ENCODE measurements at regions not wholly inside any gene's neighbourhood (a gene's known extent, or its start where the extent isn't known, plus 50 kb on each side); places are given as distances from the start of the nearest gene placed in this dataset.
A peak's percentile ranks its signal among the peaks of the same experiment; 100 is the strongest.
"Not testable (repeated sequence)": the region's sequence is repeated elsewhere in the genome, so short reads cannot be mapped to it uniquely, and the experiment has no call there.

DNA sequence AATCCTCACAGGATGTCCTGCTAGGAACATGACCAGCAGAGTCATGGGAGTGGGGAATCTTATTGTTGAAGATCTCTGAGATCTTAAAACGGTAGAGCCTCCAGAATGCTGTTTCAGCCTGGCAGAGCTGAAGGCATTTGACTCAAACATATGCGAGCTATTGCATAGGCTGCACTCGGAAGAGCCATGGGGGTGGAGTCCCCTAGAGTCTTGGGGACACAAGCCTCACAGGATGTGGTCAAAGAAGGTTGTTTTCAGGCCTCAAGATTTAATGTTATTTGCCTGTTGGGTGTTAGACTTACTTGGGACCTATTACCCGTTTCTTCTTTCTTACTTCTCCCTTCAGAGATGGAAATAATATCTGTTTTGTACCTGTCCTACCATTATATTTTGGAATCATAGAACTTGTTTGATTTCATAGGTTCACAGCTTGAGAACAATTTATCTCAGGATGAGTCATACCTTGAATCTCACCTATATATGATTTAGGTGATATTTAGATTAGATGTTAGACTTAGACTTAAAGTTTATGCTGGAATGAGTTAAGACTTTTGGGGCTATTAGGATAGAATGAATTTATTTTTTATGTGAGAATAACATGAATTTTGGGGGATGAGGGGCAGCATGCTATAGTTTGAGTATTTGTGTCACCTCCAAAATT is 172.2 kb upstream of the ATP2B1 start:
- DNase-seq (ENCODE audit: low spot score), result no peak

DNA sequence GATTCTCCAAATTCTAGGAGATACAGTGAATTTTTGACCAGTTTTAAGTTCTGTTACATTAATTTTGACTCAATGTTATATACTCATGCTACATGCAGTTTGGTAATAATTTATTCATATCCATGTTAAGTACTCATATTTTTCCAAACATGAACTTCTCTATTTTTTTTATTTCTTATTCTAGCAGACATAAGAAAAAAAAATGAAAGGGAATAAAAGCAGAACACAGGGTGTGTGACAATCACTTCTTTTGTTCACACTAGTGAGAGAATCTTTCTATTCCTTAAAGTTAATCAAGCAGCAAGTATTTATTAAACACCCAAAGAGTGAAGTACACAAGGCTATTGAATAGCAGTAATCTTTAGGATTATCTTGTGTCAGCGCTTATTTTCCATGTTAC is 171.1 kb upstream of the ATP2B1 start:
- DNase-seq (ENCODE audit: low spot score), result no peak

- DNase-seq (ENCODE audit: low spot score), result no peak
These were observed 170.3 kb upstream of the ATP2B1 start for GRCh38 chr12:89878950-89879349.

DNA sequence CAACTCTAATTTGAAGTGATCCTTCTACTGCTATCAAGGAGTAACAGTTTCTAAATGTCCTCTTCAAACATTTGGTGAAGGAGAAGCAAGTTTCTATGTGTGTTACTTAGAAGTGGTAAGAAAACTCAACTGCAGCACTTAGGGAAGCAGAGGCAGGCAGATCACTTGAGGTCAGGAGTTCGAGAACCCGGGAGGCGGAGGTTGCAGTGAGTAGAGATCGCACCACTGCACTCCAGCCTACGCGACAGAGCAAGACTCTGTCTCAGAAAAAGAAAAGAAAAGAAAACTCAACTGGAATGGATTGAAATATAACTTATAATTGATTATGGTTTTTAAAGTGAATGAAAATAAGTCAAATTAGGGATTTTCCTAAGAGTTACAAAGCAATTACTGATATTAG is 169.7 kb upstream of the ATP2B1 start:
- DNase-seq (ENCODE audit: low spot score), result no peak

DNA sequence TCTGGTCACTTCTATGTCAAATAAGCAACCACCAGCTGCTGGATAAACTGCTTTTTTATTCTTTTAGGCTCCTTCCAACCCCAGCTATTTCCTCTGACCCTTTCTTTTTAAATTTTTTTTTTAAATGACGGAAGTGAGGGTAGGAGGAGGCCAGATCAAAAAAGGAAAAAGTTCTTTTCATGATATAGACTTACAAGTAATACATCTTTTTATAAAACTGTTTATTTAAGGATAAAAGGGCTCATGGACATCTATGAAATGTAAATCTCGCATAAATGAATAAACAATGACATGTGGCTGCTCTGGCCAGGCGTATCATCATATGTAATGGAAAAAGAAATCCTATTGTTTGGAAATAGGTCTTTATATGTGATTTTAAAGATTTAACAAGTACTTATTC is 169.0 kb upstream of the ATP2B1 start:
- no peak for DNase-seq (ENCODE audit: low spot score)

- no peak for DNase-seq (ENCODE audit: low spot score)
These were observed 168.5 kb upstream of the ATP2B1 start for GRCh38 chr12:89877136-89877535.

DNA sequence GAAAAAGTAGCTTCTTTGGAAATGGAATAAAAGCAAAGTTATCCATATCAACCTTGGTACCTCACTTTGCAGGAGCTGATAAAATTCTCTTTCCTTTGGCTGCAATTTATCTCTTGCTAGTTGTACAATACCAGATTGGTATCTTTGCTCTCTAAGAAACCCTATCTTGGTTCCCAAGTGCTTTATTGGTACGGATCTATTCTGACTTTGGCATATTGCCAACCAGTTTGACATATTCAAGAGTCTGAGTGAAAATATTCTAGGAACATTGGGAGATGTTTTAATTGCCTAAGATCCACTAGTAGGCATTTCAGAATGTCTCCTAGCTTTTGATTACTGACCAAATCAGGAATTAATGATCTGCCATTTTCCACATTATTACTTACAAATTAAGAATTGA is 167.2 kb upstream of the ATP2B1 start:
- no peak for DNase-seq (ENCODE audit: low spot score)

- no peak for DNase-seq (ENCODE audit: low spot score)
These were observed 166.6 kb upstream of the ATP2B1 start for GRCh38 chr12:89875225-89875624.

GRCh38 chr12:89874146-89874545 is 165.5 kb upstream of the ATP2B1 start:
- no peak for DNase-seq (ENCODE audit: low spot score)

DNA sequence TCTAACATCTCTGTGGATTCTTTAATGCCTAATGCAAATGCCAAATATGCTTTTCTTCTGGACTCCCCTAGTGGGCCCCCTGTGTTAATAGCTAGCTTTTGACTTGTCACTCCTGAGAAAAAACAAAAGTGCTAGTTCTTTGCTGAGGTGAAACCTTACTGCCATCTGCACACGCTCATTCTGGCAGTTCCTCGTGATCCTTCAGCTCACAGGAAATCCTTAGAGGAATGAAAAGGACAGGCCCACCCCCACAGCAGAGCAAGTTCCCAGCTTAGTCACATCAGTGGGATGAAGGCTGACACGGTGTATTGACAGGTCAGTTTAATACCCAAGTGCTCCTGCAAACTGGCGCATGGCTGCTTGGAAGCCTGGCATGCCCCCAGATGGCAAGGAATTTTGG is 165.1 kb upstream of the ATP2B1 start:
- DNase-seq (ENCODE audit: low spot score), result no peak

- DNase-seq (ENCODE audit: low spot score), result no peak
These were observed 164.4 kb upstream of the ATP2B1 start for GRCh38 chr12:89872922-89873630.

DNA sequence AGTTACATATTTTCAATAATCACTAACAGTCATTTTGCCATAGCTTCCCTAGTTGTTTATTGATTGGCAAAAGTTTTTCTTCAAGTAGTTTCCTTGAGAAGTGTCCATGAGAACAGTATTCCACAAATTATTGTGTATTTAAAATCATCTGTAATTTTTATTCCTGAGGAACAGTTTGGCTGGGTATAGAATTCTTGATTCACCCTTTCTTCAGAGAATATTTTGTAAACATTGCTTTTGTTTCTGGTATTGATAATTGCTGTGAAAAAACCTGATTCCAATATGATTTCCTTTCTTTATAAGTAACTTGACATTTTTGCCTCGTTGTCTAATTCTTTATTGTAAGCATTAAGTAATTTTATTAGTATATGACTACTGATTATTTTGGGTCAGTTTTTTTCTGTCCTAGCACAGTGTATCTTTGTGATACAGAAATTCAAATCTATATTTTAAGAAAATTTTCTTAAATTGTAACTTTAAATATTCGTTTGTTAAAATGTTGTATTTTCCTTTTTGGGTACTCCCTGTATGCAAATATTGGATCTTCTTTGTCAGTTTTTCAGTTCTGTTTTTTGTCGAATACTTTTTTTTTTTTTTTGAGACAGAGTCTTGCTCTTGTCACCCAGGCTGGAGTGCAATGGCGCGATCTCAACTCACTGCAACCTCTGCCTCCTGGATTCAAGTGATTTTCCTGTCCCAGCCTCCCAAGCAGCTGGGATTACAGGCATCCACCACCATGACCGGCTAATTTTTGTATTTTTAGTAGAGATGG is 162.0 kb upstream of the ATP2B1 start:
- DNase-seq (ENCODE audit: low spot score), result no peak

- DNase-seq (ENCODE audit: low spot score), result not testable (repeated sequence)
These were observed 159.0 kb upstream of the ATP2B1 start for GRCh38 chr12:89867611-89868010.

DNA sequence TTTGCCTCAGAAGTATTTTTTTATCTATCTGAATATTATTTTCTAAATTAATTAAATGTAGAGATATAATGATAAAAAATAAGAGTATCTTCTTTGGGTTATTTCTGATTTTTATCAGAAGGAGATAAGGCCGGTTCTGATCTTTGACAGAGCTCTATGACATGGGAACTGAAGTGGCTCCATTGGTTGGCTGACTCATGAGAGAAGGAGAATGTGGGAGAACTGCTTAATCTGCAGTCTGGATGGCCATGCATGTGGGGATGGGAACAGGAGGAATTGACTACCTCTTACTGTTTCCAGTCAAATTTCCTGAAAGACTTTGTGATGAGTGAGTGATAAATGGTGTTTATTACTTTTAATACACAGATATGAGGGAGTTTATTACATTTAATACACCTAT is 155.8 kb upstream of the ATP2B1 start:
- no peak for DNase-seq (ENCODE audit: low spot score)

DNA sequence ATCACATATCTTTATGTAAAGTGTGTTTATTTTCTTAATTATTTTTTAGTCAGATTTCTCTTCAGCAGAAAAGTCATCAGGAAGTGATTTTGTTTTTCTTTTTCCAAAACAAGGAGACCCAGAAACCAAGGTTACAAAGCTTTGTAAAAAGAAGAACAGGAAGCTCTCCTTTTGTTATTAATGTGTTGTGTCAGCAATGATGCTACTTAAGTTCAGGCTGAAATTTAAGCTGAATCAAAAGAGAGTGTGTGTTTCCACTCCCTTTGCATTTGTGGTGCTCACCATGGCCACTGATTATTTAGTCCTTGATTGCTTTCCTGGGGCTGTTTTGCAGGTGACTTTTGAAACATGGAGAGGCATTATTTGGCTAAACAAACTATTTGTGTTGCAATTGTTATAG is 155.3 kb upstream of the ATP2B1 start:
- no peak for DNase-seq (ENCODE audit: low spot score)

- no peak for DNase-seq (ENCODE audit: low spot score)
These were observed 154.9 kb upstream of the ATP2B1 start for GRCh38 chr12:89863493-89863938.

DNA sequence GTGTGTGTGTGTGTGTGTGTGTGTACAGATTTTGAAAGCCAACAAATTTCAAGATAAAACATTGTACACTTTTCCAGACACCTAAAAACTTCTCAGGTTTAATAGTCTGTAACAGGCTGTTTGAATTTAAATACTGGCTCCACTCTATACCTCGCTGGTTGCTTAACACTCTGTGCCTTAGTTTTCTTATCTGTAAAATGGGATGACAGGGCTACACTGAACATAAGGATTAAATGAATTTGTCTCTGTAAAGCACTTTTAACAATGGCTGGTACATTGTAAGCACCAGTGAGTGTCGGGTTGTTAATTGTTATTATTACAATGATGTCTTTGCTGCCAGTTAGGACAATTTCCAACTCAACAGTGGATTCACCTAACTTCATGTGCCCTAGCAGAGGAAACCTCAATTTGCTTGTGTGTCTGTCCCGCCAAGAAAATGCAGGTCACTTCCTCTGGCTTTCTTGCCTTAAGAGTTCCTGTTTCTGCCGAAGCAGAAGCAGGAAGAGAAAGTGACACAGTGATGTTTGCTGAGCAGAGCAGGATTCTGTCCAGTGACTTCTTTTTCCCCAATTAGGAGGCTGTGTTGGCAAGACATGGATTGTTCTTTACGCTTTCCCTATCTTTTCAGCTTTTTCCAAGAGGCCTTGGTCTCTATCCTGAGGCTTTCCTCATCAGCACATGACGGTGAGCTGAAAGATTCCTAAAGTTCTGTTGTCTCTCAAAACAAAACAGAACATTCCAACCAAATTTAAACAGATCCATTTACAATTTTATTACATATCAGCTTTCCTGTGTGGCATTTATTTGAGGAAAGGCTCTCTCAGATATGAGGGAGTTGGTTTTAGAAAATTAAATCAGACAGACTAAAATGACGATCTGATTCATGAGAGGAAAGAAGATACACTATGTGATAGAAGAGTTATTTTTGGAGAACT is 154.1 kb upstream of the ATP2B1 start:
- peak; percentile 5 for DNase-seq (ENCODE audit: low spot score)

GRCh38 chr12:89861086-89861485 is 152.4 kb upstream of the ATP2B1 start:
- DNase-seq (ENCODE audit: low spot score), result no peak

GRCh38 chr12:89859508-89860220 is 151.0 kb upstream of the ATP2B1 start:
- DNase-seq (ENCODE audit: low spot score), result peak; percentile 7

DNA sequence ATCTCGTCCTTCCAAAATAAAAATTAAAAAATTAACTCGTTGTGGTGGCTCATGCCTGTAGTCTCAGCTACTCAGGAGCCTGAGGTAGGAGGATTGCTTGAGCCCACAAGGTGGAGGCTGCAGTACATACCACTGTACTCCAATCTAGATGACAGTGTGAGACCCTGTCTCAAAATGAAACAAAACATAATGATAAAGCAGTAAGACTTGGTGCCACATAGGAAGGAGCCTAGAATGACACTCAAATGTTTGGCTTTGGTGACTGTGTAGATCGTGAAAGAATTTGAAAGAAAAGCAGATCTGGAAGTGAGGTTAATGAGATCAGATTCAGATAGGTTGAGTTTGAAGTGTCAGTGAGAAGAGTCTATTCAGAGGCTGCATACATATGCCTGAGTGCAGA is 150.1 kb upstream of the ATP2B1 start:
- no peak for DNase-seq (ENCODE audit: low spot score)

DNA sequence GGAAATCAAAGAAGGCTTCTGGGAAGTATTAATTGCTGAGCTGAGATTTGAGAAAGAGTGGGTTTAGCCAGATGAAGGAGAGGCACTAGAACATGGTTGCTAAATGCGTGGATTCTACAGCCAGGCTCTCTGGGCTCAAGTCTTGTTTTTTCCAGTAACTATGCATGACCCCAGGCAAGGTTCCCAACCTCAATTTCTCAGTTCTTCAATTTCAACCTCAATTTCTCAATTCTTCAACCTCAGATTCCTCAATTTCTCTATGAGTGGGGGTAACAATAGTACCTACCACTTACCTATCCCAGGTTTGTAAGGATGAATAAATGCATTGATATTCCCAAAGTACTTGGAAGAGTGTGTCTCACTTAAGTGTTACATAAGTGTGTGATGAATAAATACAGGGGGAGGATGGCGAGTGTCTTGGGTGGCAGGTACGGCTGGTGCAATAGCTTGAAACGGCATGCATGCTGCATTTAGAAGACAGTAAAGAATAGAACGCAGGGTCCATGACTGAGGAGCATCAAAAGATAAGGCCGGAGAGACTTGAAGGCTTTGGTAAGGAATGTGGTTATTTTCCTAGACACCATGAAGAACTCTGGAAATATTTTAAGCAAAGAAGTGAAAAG is 149.1 kb upstream of the ATP2B1 start:
- no peak for DNase-seq (ENCODE audit: low spot score)
